MM.1S (cell line): ENCODE measurements at regions not wholly inside any gene's neighbourhood (a gene's known extent, or its start where the extent isn't known, plus 50 kb on each side); places are given as distances from the start of the nearest gene placed in this dataset.

Experiments
- EZH2 ChIP-seq: fragments of 300-600 bp; sonication (generic); optimal IDR thresholded peaks from 2 replicates; pipeline ENCODE3; 2017; ENCODE audit warnings: low read depth, mild to moderate bottlenecking, antibody characterized with exemption, low read length, mixed read lengths
- TF ChIP-seq, protein P1 (sequence below): fragments of 300-600 bp; sonication (generic); IDR thresholded peaks from 2 replicates; pipeline ENCODE4 v1.5.1; 2016; ENCODE audit warnings: antibody characterized with exemption, low read length, mixed read lengths

DNA sequence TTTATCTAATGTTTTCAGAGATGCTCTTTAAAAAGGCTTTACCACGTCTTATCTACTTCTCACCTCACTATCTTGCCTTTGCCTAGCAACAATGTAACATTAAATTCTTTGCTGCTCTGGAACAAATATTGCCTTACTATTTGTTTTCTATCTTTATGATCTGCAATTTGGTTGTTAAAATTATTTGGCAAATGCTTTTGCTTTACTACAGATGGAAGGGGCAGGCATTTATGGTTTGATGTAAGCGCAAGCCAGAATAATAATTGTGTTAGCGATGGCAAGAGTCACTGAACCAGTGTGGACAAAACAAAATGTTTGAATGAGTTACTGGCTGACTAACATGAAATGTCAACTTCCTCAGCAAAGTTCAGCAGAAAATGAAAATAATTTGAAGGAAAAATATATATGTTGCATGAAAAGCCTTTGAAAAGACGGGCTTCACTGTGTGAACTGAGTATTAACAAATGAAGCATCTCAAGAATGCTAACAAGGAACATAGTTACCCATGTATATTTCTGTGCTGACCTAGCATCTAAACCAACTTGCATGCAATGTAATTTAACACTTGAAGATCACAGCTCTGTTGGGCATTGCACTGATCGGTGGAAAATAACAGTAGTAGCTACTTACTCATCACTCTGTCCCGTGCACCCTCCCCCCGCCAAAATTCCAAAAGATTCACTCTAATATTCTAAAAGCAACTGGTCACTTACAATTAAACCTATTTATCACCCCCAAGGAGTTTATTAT, 454.0 kb upstream of the ARHGEF26 start:
- TF ChIP-seq, protein P1, sequence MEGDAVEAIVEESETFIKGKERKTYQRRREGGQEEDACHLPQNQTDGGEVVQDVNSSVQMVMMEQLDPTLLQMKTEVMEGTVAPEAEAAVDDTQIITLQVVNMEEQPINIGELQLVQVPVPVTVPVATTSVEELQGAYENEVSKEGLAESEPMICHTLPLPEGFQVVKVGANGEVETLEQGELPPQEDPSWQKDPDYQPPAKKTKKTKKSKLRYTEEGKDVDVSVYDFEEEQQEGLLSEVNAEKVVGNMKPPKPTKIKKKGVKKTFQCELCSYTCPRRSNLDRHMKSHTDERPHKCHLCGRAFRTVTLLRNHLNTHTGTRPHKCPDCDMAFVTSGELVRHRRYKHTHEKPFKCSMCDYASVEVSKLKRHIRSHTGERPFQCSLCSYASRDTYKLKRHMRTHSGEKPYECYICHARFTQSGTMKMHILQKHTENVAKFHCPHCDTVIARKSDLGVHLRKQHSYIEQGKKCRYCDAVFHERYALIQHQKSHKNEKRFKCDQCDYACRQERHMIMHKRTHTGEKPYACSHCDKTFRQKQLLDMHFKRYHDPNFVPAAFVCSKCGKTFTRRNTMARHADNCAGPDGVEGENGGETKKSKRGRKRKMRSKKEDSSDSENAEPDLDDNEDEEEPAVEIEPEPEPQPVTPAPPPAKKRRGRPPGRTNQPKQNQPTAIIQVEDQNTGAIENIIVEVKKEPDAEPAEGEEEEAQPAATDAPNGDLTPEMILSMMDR: no peak
- no peak for TF ChIP-seq EZH2
